GM12892 (cell line): ENCODE measurements at regions not wholly inside any gene's neighbourhood (a gene's known extent, or its start where the extent isn't known, plus 50 kb on each side); places are given as distances from the start of the nearest gene placed in this dataset.

Experiments
- POLR2A ChIP-seq: IDR thresholded peaks from 2 replicates; pipeline ENCODE4 v1.6.1; 2011; ENCODE audit warnings: low read depth, low read length, control low read depth
- POLR2AphosphoS5 ChIP-seq: IDR thresholded peaks from 2 replicates; pipeline ENCODE4 v1.6.1; 2011; ENCODE audit warnings: low read depth, low read length, control low read depth
- TAF1 ChIP-seq: IDR thresholded peaks from 2 replicates; pipeline ENCODE4 v1.6.1; 2011; ENCODE audit warnings: low read depth, mild to moderate bottlenecking, control low read depth, low read length, borderline replicate concordance

- TF ChIP-seq POLR2A (no peak), TAF1 (no peak), POLR2AphosphoS5 (no peak)
Observed at GRCh38 chr6:68031054-68031453, 604.0 kb upstream of the ADGRB3 start.
